HCT116 (cell line): ENCODE measurements at regions not wholly inside any gene's neighbourhood (a gene's known extent, or its start where the extent isn't known, plus 50 kb on each side); places are given as distances from the start of the nearest gene placed in this dataset.

ENCODE experiments used
- EGR1 ChIP-seq: IDR thresholded peaks from 2 replicates; pipeline ENCODE4 v1.6.1; 2012; ENCODE audit warnings: low read depth
- ELF1 ChIP-seq: IDR thresholded peaks from 2 replicates; pipeline ENCODE4 v1.6.1; 2012; ENCODE audit warnings: low read depth, borderline replicate concordance
- JUND ChIP-seq: IDR thresholded peaks from 2 replicates; pipeline ENCODE4 v1.6.1; 2012
- POLR2A ChIP-seq: IDR thresholded peaks from 2 replicates; pipeline ENCODE4 v1.7.0; 2011; ENCODE audit warnings: borderline replicate concordance; ENCODE audit not compliant: insufficient read depth, insufficient read length; ENCODE audit errors: extremely low read depth
- POLR2AphosphoS5 ChIP-seq: IDR thresholded peaks from 2 replicates; pipeline ENCODE4 v1.6.1; 2011; ENCODE audit warnings: mild to moderate bottlenecking, low read depth, low read length, moderate library complexity
- RAD21 ChIP-seq: IDR thresholded peaks from 2 replicates; pipeline ENCODE4 v1.6.1; 2012; ENCODE audit warnings: low read depth, mild to moderate bottlenecking
- TCF7L2 ChIP-seq: IDR thresholded peaks from 2 replicates; pipeline ENCODE4 v1.7.0; 2011; ENCODE audit warnings: borderline replicate concordance, inconsistent platforms; ENCODE audit not compliant: insufficient read depth, insufficient read length; ENCODE audit errors: extremely low read depth
- YY1 ChIP-seq: IDR thresholded peaks from 2 replicates; pipeline ENCODE4 v1.6.1; 2011; ENCODE audit warnings: low read length, low read depth, moderate library complexity, mild to moderate bottlenecking; ENCODE audit not compliant: insufficient replicate concordance; ENCODE audit errors: extremely low read depth
- ZNF274 ChIP-seq: fragments of 200-500 bp; sonication (Bioruptor generic); IDR thresholded peaks from 2 replicates; pipeline ENCODE4 v1.6.1; 2014; ENCODE audit warnings: mild to moderate bottlenecking, low read depth, low read length, inconsistent platforms
- TF ChIP-seq, protein P1 (sequence below), 3 experiments: fragments of 200-600 bp in 1 of 3; sonication (generic) in 1 of 3; IDR thresholded peaks in 2 of 3; conservative IDR thresholded peaks in 1 of 3; 2 replicates each; pipeline ENCODE4 v1.5.1; 2012 to 2017; ENCODE audit warnings: low read depth in 2 of 3, low read length in 2 of 3, antibody characterized with exemption in 1 of 3, borderline replicate concordance in 1 of 3, control low read depth in 1 of 3, mild to moderate bottlenecking in 1 of 3, mixed read lengths in 1 of 3, mixed run types in 1 of 3, moderate library complexity in 1 of 3; ENCODE audit not compliant: insufficient read depth in 1 of 3

DNA sequence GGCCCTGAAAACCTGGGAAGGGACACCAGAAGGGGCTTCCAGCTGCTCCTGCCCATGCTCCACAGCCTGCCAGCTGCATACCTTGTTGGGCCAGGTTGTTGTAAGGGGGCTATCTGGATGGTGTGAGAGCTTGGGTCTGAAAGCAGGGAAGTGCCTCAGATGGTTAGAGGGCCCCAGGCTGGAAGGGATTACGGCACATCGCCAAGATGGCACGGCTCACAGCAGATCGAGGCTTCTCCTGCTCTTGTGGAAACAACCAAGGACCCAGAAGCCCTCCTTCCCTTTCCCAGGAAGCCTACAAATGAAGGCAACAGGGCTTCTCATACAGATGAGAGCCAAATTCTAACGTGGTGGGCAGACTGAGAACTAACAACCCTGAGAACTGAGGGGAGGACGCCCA lies 121.7 kb upstream of the ADCY2 start:
- TF ChIP-seq, protein P1, sequence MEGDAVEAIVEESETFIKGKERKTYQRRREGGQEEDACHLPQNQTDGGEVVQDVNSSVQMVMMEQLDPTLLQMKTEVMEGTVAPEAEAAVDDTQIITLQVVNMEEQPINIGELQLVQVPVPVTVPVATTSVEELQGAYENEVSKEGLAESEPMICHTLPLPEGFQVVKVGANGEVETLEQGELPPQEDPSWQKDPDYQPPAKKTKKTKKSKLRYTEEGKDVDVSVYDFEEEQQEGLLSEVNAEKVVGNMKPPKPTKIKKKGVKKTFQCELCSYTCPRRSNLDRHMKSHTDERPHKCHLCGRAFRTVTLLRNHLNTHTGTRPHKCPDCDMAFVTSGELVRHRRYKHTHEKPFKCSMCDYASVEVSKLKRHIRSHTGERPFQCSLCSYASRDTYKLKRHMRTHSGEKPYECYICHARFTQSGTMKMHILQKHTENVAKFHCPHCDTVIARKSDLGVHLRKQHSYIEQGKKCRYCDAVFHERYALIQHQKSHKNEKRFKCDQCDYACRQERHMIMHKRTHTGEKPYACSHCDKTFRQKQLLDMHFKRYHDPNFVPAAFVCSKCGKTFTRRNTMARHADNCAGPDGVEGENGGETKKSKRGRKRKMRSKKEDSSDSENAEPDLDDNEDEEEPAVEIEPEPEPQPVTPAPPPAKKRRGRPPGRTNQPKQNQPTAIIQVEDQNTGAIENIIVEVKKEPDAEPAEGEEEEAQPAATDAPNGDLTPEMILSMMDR (IDR thresholded peaks at IDR 0.05 in 2 of 3, conservative IDR thresholded peaks at IDR 0.05 in 1 of 3; ENCODE audit: borderline replicate concordance in 1 of 3, insufficient read depth in 1 of 3, low read depth in 2 of 3, low read length in 2 of 3) = no peak
- TF ChIP-seq ELF1 (no peak), RAD21 (no peak), JUND (no peak), POLR2AphosphoS5 (no peak), TCF7L2 (no peak), YY1 (no peak), POLR2A (no peak), ZNF274 (no peak), EGR1 (no peak)
